Caco-2 (cell line): ENCODE measurements at regions not wholly inside any gene's neighbourhood (a gene's known extent, or its start where the extent isn't known, plus 50 kb on each side); places are given as distances from the start of the nearest gene placed in this dataset.

Source experiments
- BruUV-seq: library from RNA; stranded (reverse); fragments of 400-500 nt; replicated peaks from 2 replicates; lab custom pipeline; 2021; lab: Mats Ljungman, UMichigan
- CTCF ChIA-PET: fragments of 300-600 bp; sonication (Branson Sonifier 250); formaldehyde crosslinking; loops from one replicate; lab custom pipeline; 2022; ENCODE audit warnings: antibody characterized with exemption; lab: Charles Lee
- POLR2A ChIA-PET: fragments of 300-600 bp; sonication (Branson Sonifier 250); formaldehyde crosslinking; loops from one replicate; lab custom pipeline; 2022; ENCODE audit warnings: antibody characterized with exemption; lab: Charles Lee
- DNase-seq, 2 experiments: peaks; one replicate each; pipeline versions ENCODE4 v3.0.0 to v3.0.0-alpha.2; 2020 to 2022
- H3K27me3 ChIP-seq: replicated peaks from 2 replicates; pipeline ENCODE4 v1.6.0; 2011; ENCODE audit warnings: low read length; ENCODE audit not compliant: control insufficient read depth, insufficient read depth
- H3K36me3 ChIP-seq: 2 replicates; pipeline ENCODE4 v1.5.1; 2011; ENCODE audit warnings: low read length; ENCODE audit not compliant: control insufficient read depth, insufficient read depth
- H3K4me1 ChIP-seq: fragments of 250-450 bp; sonication (Bioruptor Pico); 2 replicates; pipeline ENCODE4 v1.5.1; 2020; ENCODE audit warnings: mild to moderate bottlenecking
- H3K4me3 ChIP-seq: 2 replicates; pipeline ENCODE4 v1.5.1; 2011; ENCODE audit warnings: low read depth, mild to moderate bottlenecking, control low read depth, low read length
- H3K9me3 ChIP-seq: fragments of 250-450 bp; sonication (Bioruptor Pico); 2 replicates; pipeline ENCODE4 v1.5.1; 2020; ENCODE audit warnings: mild to moderate bottlenecking, moderate library complexity
- H3K27ac Mint-ChIP-seq: one replicate; pipeline ENCODE4 v1.8.0; 2022; ENCODE audit warnings: mixed read lengths; ENCODE audit not compliant: unreplicated experiment
- H3K27me3 Mint-ChIP-seq: one replicate; pipeline ENCODE4 v1.8.0; 2022; ENCODE audit warnings: mixed read lengths; ENCODE audit not compliant: insufficient read depth, unreplicated experiment
- H3K36me3 Mint-ChIP-seq: one replicate; pipeline ENCODE4 v1.8.0; 2022; ENCODE audit warnings: mild to moderate bottlenecking, mixed read lengths; ENCODE audit not compliant: insufficient read depth, unreplicated experiment
- H3K4me1 Mint-ChIP-seq: one replicate; pipeline ENCODE4 v1.8.0; 2022; ENCODE audit warnings: low read depth, mixed read lengths; ENCODE audit not compliant: unreplicated experiment
- H3K4me3 Mint-ChIP-seq: one replicate; pipeline ENCODE4 v1.8.0; 2022; ENCODE audit warnings: mild to moderate bottlenecking, moderate library complexity, mixed read lengths; ENCODE audit not compliant: unreplicated experiment
- H3K9me3 Mint-ChIP-seq: one replicate; pipeline ENCODE4 v1.8.0; 2022; ENCODE audit warnings: mixed read lengths; ENCODE audit not compliant: unreplicated experiment
- intact Hi-C: fragments of 100-400 bp; cut with micrococcal nuclease; formaldehyde crosslinking; loops from one replicate; pipeline ENCODE4 v1.10.0; 2022; ENCODE audit not compliant: unreplicated experiment
- TF ChIP-seq, protein P1 (sequence below), 2 experiments: fragments of 200-600 bp in 1 of 2; IDR thresholded peaks; 1 replicate in 1 of 2; 2 replicates in 1 of 2; pipeline versions ENCODE4 v1.5.1 to v1.8.0; 2011 to 2022; ENCODE audit warnings: antibody characterized with exemption in 1 of 2, control low read depth in 1 of 2, inconsistent platforms in 1 of 2, low read depth in 1 of 2, low read length in 1 of 2, mild to moderate bottlenecking in 1 of 2, moderate library complexity in 1 of 2; ENCODE audit not compliant: insufficient read depth in 1 of 2, severe bottlenecking in 1 of 2, unreplicated experiment in 1 of 2

DNA sequence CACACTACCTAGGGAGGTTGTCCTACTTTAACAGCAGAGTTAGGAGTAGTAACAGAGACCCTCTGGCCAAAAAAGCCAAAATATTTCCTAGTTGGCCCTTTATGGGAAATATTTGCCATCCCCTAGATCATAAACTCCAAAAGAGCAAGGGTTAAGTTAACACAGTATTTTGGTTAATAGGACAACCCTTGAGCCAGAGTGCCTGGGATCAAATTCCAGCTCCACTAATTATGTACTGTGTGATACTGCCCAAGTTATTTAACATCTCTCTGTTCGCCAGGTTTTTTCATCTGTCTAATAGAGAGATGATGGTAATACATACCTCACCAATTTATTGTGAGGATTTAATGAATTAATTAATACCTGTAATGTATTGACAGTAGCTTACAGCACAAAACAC is 767.4 kb downstream of the KCNJ2 start:
- H3K27me3 ChIP-seq: no peaks in the 10 kb centered on the region
- ChIA-PET POLR2A (no interaction called here), CTCF (no interaction called here)
- no peaks in the 10 kb centered on the region for H3K9me3 ChIP-seq
- H3K4me3 ChIP-seq: no peak overlapping the region
- TF ChIP-seq, protein P1, sequence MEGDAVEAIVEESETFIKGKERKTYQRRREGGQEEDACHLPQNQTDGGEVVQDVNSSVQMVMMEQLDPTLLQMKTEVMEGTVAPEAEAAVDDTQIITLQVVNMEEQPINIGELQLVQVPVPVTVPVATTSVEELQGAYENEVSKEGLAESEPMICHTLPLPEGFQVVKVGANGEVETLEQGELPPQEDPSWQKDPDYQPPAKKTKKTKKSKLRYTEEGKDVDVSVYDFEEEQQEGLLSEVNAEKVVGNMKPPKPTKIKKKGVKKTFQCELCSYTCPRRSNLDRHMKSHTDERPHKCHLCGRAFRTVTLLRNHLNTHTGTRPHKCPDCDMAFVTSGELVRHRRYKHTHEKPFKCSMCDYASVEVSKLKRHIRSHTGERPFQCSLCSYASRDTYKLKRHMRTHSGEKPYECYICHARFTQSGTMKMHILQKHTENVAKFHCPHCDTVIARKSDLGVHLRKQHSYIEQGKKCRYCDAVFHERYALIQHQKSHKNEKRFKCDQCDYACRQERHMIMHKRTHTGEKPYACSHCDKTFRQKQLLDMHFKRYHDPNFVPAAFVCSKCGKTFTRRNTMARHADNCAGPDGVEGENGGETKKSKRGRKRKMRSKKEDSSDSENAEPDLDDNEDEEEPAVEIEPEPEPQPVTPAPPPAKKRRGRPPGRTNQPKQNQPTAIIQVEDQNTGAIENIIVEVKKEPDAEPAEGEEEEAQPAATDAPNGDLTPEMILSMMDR (IDR thresholded peaks at IDR 0.05; ENCODE audit: insufficient read depth in 1 of 2, low read depth in 1 of 2, low read length in 1 of 2, severe bottlenecking in 1 of 2, unreplicated experiment in 1 of 2): no peak
- H3K27ac Mint-ChIP-seq: no peak overlapping the region
- no peaks in the 10 kb centered on the region for H3K4me1 ChIP-seq
- no peaks in the 10 kb centered on the region for H3K27me3 Mint-ChIP-seq
- no peaks in the 10 kb centered on the region for H3K36me3 Mint-ChIP-seq
- no peaks in the 10 kb centered on the region for H3K9me3 Mint-ChIP-seq
- intact Hi-C loops: no loop called here
- no TSS peak for BruUV-seq
- no peaks in the 10 kb centered on the region for H3K4me1 Mint-ChIP-seq
- no peak for DNase-seq
- H3K36me3 ChIP-seq: no peaks in the 10 kb centered on the region
- no peak overlapping the region for H3K4me3 Mint-ChIP-seq

DNA sequence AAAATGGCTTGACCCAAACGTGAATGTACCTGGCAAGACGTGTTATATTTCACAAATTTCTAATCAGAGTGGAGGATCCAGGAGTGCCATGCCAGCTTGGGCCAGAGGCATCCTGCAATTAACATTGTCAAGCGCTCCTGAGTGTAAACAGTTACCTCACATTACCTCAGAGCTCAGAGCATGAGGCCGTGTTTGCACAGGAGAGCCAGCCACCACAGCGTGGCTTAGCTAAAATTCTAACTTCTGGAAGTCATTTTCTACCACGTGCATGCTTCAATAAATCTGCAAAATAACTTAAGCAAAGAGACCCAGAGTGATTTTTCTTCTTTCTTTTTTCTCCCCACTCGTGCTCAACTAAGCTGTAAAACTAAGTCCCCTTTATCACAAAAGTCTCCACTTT is 769.0 kb downstream of the KCNJ2 start:
- DNase-seq: no peak
- H3K9me3 Mint-ChIP-seq: no peaks in the 10 kb centered on the region
- intact Hi-C loops: no loop called here
- Histone ChIP-seq H3K9me3 (no peaks in the 10 kb centered on the region), H3K4me1 (no peaks in the 10 kb centered on the region), H3K27me3 (no peaks in the 10 kb centered on the region), H3K36me3 (no peaks in the 10 kb centered on the region), H3K4me3 (no peak overlapping the region)
- no peak overlapping the region for H3K4me3 Mint-ChIP-seq
- H3K27ac Mint-ChIP-seq: no peak overlapping the region
- CTCF ChIA-PET: no interaction called here
- POLR2A ChIA-PET: no interaction called here
- no TSS peak for BruUV-seq
- no peaks in the 10 kb centered on the region for H3K36me3 Mint-ChIP-seq
- no peaks in the 10 kb centered on the region for H3K4me1 Mint-ChIP-seq
- TF ChIP-seq, protein P1 (IDR thresholded peaks at IDR 0.05; ENCODE audit: insufficient read depth in 1 of 2, low read depth in 1 of 2, low read length in 1 of 2, severe bottlenecking in 1 of 2, unreplicated experiment in 1 of 2): no peak
- H3K27me3 Mint-ChIP-seq: no peaks in the 10 kb centered on the region

DNA sequence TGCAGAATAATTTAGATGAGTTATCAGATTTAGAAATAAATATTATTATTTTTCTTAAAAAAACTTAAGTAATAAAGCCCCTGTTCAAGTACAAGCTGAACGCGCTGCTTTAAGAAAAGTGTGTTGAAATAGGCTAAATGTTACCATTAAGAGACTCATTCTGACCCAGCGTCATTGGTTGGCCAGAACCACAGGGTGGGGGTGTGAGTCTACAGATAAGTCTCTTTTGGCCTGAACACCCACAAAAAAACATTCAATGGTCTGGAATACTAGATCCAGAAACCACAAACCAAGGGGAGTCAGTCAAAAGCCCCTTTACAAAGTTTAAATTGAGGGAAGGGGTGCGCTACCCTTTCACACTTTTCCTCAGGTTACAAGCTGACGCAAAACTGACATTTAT is 776.1 kb downstream of the KCNJ2 start:
- no TSS peak for BruUV-seq
- Histone ChIP-seq H3K9me3 (no peaks in the 10 kb centered on the region), H3K4me3 (no peak overlapping the region), H3K27me3 (no peaks in the 10 kb centered on the region), H3K36me3 (no peaks in the 10 kb centered on the region), H3K4me1 (no peaks in the 10 kb centered on the region)
- H3K4me3 Mint-ChIP-seq: no peak overlapping the region
- no peaks in the 10 kb centered on the region for H3K36me3 Mint-ChIP-seq
- H3K27ac Mint-ChIP-seq: no peak overlapping the region
- intact Hi-C loops: no loop called here
- TF ChIP-seq, protein P1 (IDR thresholded peaks at IDR 0.05; ENCODE audit: insufficient read depth in 1 of 2, low read depth in 1 of 2, low read length in 1 of 2, severe bottlenecking in 1 of 2, unreplicated experiment in 1 of 2): no peak
- CTCF ChIA-PET: no interaction called here
- H3K9me3 Mint-ChIP-seq: peaks cover 5% of the 10 kb centered on the region
- DNase-seq: no peak
- H3K4me1 Mint-ChIP-seq: no peaks in the 10 kb centered on the region
- no peaks in the 10 kb centered on the region for H3K27me3 Mint-ChIP-seq
- POLR2A ChIA-PET: no interaction called here
